Vagina (tissue), 2 donors: ENCODE measurements at regions not wholly inside any gene's neighbourhood (a gene's known extent, or its start where the extent isn't known, plus 50 kb on each side); places are given as distances from the start of the nearest gene placed in this dataset.

ENCODE experiments used
- DNase-seq, 2 donors: peaks; one replicate each; pipeline ENCODE4 v3.0.0-alpha.2; 2017; ENCODE audit errors: extremely low spot score in 2 of 2
- H3K27ac ChIP-seq: fragments of 200-600 bp; sonication (generic); one replicate; pipeline ENCODE4 v1.5.1; 2019
- H3K27me3 ChIP-seq: fragments of 200-600 bp; sonication (generic); one replicate; pipeline ENCODE4 v1.5.1; 2019
- H3K36me3 ChIP-seq, 2 donors: fragments of 200-600 bp; sonication (generic); one replicate each; pipeline ENCODE4 v1.5.1; 2017 to 2019
- H3K4me1 ChIP-seq: fragments of 200-600 bp; sonication (generic); one replicate; pipeline ENCODE4 v1.5.1; 2019
- H3K4me3 ChIP-seq, 2 donors: fragments of 200-600 bp; sonication (generic); 1 replicate in 1 of 2; 2 replicates in 1 of 2; pipeline ENCODE4 v1.5.1; 2016 to 2019
- H3K9me3 ChIP-seq: fragments of 200-600 bp; sonication (generic); one replicate; pipeline ENCODE4 v1.5.1; 2019
- POLR2A ChIP-seq, 2 donors: fragments of 450-650 bp; IDR thresholded peaks; one replicate each; pipeline ENCODE4 v1.6.1; 2017; ENCODE audit warnings: antibody characterized with exemption in 2 of 2, mild to moderate bottlenecking in 2 of 2, moderate library complexity in 2 of 2
- POLR2AphosphoS5 ChIP-seq, 2 donors: sonication (generic); formaldehyde crosslinking; IDR thresholded peaks; one replicate each; pipeline ENCODE4 v1.9.0; 2017; ENCODE audit warnings: antibody characterized with exemption in 2 of 2, mild to moderate bottlenecking in 2 of 2, low read depth in 1 of 2; ENCODE audit not compliant: insufficient read depth in 1 of 2
- intact Hi-C: fragments of 100-400 bp; cut with DNase I; formaldehyde crosslinking; loops from one replicate; pipeline ENCODE4 v1.15.1; 2023
- TF ChIP-seq, protein P1 (sequence below), 3 experiments: fragments of 450-650 bp in 2 of 3; fragments of 200-600 bp in 1 of 3; sonication (generic) in 1 of 3; IDR thresholded peaks; one replicate each; pipeline ENCODE4 v1.5.1; 2017 to 2019; ENCODE audit warnings: antibody characterized with exemption in 3 of 3, mild to moderate bottlenecking in 2 of 3, moderate library complexity in 2 of 3

DNA sequence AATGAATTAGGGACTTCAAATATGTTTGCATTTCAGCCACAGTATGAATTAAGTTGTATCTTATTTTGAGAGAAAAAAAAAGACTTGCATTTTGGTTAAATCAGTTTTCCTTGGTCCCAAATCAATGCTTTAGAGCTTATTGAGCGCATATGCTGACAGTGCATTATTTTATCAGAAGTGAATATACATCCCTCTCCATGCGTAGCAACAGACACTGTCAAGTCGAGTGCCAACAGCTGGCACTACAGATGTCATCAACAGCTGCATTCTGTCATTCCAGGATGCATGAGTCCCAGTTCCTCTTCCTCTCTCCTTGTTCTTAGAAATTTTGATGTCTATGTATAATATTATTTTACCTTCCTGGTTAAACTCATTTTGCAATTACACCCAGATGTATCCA lies 156.1 kb upstream of the FOXB1 start:
- Histone ChIP-seq H3K4me1 (no peaks in the 10 kb centered on the region), H3K27me3 (no peaks in the 10 kb centered on the region), H3K27ac (no peak overlapping the region), H3K4me3 (no peak overlapping the region), H3K36me3 (no peaks in the 10 kb centered on the region), H3K9me3 (no peaks in the 10 kb centered on the region)
- no peak for DNase-seq
- intact Hi-C loops = no loop called here
- TF ChIP-seq, protein P1, sequence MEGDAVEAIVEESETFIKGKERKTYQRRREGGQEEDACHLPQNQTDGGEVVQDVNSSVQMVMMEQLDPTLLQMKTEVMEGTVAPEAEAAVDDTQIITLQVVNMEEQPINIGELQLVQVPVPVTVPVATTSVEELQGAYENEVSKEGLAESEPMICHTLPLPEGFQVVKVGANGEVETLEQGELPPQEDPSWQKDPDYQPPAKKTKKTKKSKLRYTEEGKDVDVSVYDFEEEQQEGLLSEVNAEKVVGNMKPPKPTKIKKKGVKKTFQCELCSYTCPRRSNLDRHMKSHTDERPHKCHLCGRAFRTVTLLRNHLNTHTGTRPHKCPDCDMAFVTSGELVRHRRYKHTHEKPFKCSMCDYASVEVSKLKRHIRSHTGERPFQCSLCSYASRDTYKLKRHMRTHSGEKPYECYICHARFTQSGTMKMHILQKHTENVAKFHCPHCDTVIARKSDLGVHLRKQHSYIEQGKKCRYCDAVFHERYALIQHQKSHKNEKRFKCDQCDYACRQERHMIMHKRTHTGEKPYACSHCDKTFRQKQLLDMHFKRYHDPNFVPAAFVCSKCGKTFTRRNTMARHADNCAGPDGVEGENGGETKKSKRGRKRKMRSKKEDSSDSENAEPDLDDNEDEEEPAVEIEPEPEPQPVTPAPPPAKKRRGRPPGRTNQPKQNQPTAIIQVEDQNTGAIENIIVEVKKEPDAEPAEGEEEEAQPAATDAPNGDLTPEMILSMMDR (IDR thresholded peaks at IDR 0.05) = no peak
- no peak for TF ChIP-seq POLR2A (IDR thresholded peaks at IDR 0.05)
- no peak for TF ChIP-seq POLR2AphosphoS5 (IDR thresholded peaks at IDR 0.05; ENCODE audit: insufficient read depth in 1 of 2, low read depth in 1 of 2)

DNA sequence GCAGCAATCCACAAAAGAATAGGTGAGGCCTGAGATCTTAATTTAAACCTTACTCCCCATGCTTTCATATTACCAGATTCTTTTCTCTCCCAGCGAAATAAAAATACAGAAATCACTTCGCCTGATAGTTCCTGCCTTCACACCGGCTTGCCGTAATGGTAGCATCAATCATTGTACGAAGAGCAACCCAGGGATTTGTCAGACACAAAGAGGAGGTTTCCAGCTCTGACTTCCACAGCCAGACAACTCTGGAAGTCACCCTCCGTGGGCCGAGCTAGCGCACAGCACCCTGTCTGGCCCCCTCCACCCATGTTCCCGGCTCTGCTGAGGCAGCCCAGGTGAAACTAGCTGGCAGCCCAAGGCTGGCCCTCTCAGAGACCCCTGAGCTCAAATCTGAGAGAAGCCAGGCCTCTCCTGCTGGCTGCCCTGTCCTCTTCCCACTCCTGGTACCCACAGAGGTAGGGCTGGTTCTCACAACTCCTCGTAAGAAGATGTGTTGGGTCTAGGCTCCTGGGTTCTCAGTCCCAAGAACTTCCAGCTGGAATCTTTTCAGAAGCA lies 156.9 kb upstream of the BNIP2 start:
- H3K4me1 ChIP-seq = no peaks in the 10 kb centered on the region
- H3K4me3 ChIP-seq = no peak overlapping the region
- H3K27me3 ChIP-seq = no peaks in the 10 kb centered on the region
- no peak for DNase-seq
- intact Hi-C loops = no loop called here
- H3K27ac ChIP-seq = no peak overlapping the region
- no peaks in the 10 kb centered on the region for H3K9me3 ChIP-seq
- no peaks in the 10 kb centered on the region for H3K36me3 ChIP-seq
- TF ChIP-seq POLR2AphosphoS5 (IDR thresholded peaks at IDR 0.05; ENCODE audit: insufficient read depth in 1 of 2, low read depth in 1 of 2) = no peak
- no peak for TF ChIP-seq POLR2A (IDR thresholded peaks at IDR 0.05)
- TF ChIP-seq, protein P1 (IDR thresholded peaks at IDR 0.05) = no peak

DNA sequence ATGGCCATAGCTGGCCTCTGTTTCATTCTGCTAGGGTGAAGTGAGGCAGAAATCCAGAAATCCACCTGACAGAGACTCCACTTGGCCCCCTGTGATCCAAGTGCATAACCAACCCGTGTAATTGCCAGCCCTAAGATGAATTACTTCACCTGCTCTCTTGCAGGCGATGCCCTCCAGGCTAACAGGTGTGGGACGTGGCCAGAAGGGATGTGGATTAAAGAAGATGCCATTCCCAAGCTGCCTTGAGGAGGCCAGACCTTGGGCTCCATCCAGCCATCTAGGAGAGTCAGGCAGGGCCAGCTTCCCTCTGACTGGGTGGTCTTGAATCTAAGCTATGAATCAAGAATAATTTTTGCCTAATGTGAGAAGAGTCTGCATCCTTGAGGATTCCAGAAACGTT lies 154.5 kb upstream of the BNIP2 start:
- DNase-seq = no peak
- H3K27ac ChIP-seq = no peak overlapping the region
- H3K9me3 ChIP-seq = no peaks in the 10 kb centered on the region
- H3K4me3 ChIP-seq = no peak overlapping the region
- H3K36me3 ChIP-seq = no peaks in the 10 kb centered on the region
- no peaks in the 10 kb centered on the region for H3K27me3 ChIP-seq
- TF ChIP-seq POLR2A (IDR thresholded peaks at IDR 0.05) = no peak
- TF ChIP-seq, protein P1 (IDR thresholded peaks at IDR 0.05) = no peak
- no peak for TF ChIP-seq POLR2AphosphoS5 (IDR thresholded peaks at IDR 0.05; ENCODE audit: insufficient read depth in 1 of 2, low read depth in 1 of 2)
- intact Hi-C loops = no loop called here
- H3K4me1 ChIP-seq = no peaks in the 10 kb centered on the region

DNA sequence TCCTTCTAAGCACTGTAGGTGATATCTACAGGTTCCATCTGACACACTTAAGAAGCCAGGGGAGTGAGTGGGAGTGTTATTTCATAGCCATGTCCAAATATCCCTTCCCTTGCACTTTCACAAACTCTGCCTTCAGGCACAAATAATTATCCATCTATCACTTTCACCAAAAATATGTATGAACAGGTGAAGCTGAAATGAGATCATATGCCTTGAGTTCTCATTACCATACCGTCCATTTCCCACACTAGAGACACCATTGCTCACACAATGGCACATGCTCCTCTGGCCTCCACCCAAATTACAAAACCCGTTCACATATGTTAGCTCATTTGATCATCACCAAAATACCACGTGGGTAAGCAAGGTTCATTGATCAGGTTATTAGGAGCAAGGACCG lies 151.9 kb upstream of the BNIP2 start:
- intact Hi-C loops = no loop called here
- TF ChIP-seq POLR2A (IDR thresholded peaks at IDR 0.05) (no peak), POLR2AphosphoS5 (IDR thresholded peaks at IDR 0.05; ENCODE audit: insufficient read depth in 1 of 2, low read depth in 1 of 2) (no peak)
- TF ChIP-seq, protein P1 (IDR thresholded peaks at IDR 0.05) = no peak

DNA sequence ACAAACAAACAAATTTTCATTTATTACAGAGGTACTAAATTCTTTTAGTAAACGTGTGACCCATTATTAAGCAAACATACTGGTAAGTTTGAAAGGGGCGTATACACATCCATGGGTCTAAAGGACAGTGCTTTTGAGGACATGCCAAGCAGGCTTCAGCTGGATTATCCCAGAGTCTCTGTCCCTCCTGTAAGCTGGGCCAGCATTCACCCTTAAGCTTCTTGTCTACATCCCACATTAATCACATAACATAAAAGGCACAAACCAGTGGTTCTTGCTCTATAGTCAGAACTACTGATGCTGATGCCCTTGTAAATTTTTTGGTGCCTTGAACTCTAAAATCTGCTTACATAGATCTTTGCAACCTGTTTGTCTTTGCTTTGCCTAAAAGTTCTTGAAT lies 150.8 kb upstream of the BNIP2 start:
- H3K27ac ChIP-seq = no peak overlapping the region
- intact Hi-C loops = no loop called here
- no peaks in the 10 kb centered on the region for H3K27me3 ChIP-seq
- no peak overlapping the region for H3K4me3 ChIP-seq
- TF ChIP-seq POLR2A (IDR thresholded peaks at IDR 0.05) = no peak
- no peak for TF ChIP-seq POLR2AphosphoS5 (IDR thresholded peaks at IDR 0.05; ENCODE audit: insufficient read depth in 1 of 2, low read depth in 1 of 2)
- TF ChIP-seq, protein P1 (IDR thresholded peaks at IDR 0.05) = no peak
- H3K4me1 ChIP-seq = no peaks in the 10 kb centered on the region
- no peaks in the 10 kb centered on the region for H3K9me3 ChIP-seq
- DNase-seq = no peak
- H3K36me3 ChIP-seq = no peaks in the 10 kb centered on the region

More for the DNA sequence above, 151.9 kb upstream of the BNIP2 start:
- H3K9me3 ChIP-seq = no peaks in the 10 kb centered on the region
- no peaks in the 10 kb centered on the region for H3K36me3 ChIP-seq
- H3K27me3 ChIP-seq = no peaks in the 10 kb centered on the region
- H3K4me1 ChIP-seq = no peaks in the 10 kb centered on the region
- no peak overlapping the region for H3K4me3 ChIP-seq
- no peak overlapping the region for H3K27ac ChIP-seq
- DNase-seq = no peak
